Heart left ventricle (tissue), 13 donors: ENCODE measurements at regions not wholly inside any gene's neighbourhood (a gene's known extent, or its start where the extent isn't known, plus 50 kb on each side); places are given as distances from the start of the nearest gene placed in this dataset.
"Not testable (repeated sequence)": the region's sequence is repeated elsewhere in the genome, so short reads cannot be mapped to it uniquely, and the experiment has no call there.

Source experiments
- CTCF ChIP-seq, 12 donors: fragments of 200-600 bp; sonication (generic) in 4 of 12; IDR thresholded peaks; one replicate each; pipeline versions ENCODE4 v1.5.0 to v1.8.0; 2018 to 2022; ENCODE audit warnings: antibody characterized with exemption in 12 of 12, mild to moderate bottlenecking in 5 of 12
- POLR2A ChIP-seq, 2 donors: fragments of 450-650 bp; IDR thresholded peaks; one replicate each; pipeline ENCODE4 v1.6.1; 2017; ENCODE audit warnings: antibody characterized with exemption in 2 of 2, mild to moderate bottlenecking in 2 of 2, moderate library complexity in 2 of 2
- donor health status: ischemic (EF 13 %, LVEDD 7.1; RV severe dilation, severe dysfunction).
- donor health status: DM: no; HTN: yes; CAD: no.
- donor health status: DM: no; HTN: no; CAD: no.
- donor health status: ischemic (EF 25% LVEDD 6.9; RV normal size, moderate dysfunction).
- donor health status: ischemic (EF 25% LVEDD 5.7; RV mildly dilated, moderate dysfunction).
- donor health status: ischemic (EF 35%, LVEDD 5.7; RV mildly dilated, moderate dysfunction).
- donor health status: nonischemic (EF 11% LVEDD 7.7; RV severe dilation, severe dysfunction).
- donor health status: DM: yes; HTN: yes; CAD: no.
- donor health status: PGD.
- donor health status: ischemic (EF 29% LVEDD 5.4; RV normal size, mild dysfunction).
- donor health status: nonischemic (EF 23%, LVEDD 6.1; RV moderate dilation, normal function).

- TF ChIP-seq CTCF, POLR2A (IDR thresholded peaks at IDR 0.05): not testable (repeated sequence)
Measured at GRCh38 chr15:20278376-20278775, 263.2 kb downstream of the GOLGA6L6 start.
